Mesothelial cell of epicardium (in vitro differentiated cells): ENCODE measurements at regions not wholly inside any gene's neighbourhood (a gene's known extent, or its start where the extent isn't known, plus 50 kb on each side); places are given as distances from the start of the nearest gene placed in this dataset.
A peak's percentile ranks its signal among the peaks of the same experiment; 100 is the strongest.

ENCODE experiments used
- DNase-seq, 2 experiments: peaks; one replicate each; pipeline ENCODE4 v3.0.0; 2021; ENCODE audit warnings: low spot score in 2 of 2; ENCODE audit not compliant: unreplicated experiment in 2 of 2
- H3K27ac Mint-ChIP-seq: 2 replicates; pipeline ENCODE4 v1.8.0; 2021; ENCODE audit warnings: mixed read lengths
- H3K27me3 Mint-ChIP-seq: 2 replicates; pipeline ENCODE4 v1.8.0; 2021; ENCODE audit warnings: low read depth, mixed read lengths
- H3K36me3 Mint-ChIP-seq: 2 replicates; pipeline ENCODE4 v1.8.0; 2021; ENCODE audit warnings: mixed read lengths
- H3K4me1 Mint-ChIP-seq: 2 replicates; pipeline ENCODE4 v1.8.0; 2021; ENCODE audit warnings: mixed read lengths
- H3K4me3 Mint-ChIP-seq: 2 replicates; pipeline ENCODE4 v1.8.0; 2021; ENCODE audit warnings: mild to moderate bottlenecking, moderate library complexity, mixed read lengths
- H3K9me3 Mint-ChIP-seq: 2 replicates; pipeline ENCODE4 v1.8.0; 2021; ENCODE audit warnings: mixed read lengths
- TF ChIP-seq, protein P1 (sequence below): fragments of 200-600 bp; sonication (generic); IDR thresholded peaks from one replicate; pipeline ENCODE4 v1.5.0; 2021; ENCODE audit warnings: antibody characterized with exemption; ENCODE audit not compliant: unreplicated experiment

DNA sequence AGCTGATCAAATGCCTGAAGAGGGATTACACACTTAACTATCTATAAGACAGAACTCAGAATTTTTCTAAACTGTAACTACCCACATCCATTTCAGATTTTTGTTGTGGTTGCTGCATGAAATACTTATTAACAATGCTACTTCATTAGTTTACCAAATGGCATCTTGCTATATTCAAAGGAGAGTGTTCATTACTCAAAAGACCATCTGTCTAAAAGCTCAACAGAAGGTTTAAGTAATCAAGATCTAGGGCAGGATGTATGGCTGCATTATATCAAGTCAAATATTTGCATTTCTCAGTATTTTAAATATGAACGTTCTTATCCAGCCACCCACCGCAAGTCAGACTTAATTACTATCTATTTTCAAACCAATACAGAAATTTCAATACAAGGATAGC lies 79.9 kb downstream of the SIPA1L2 start:
- no peaks in the 10 kb centered on the region for H3K9me3 Mint-ChIP-seq
- no peak overlapping the region for H3K4me3 Mint-ChIP-seq
- H3K4me1 Mint-ChIP-seq, result peaks cover 83% of the 10 kb centered on the region
- TF ChIP-seq, protein P1, sequence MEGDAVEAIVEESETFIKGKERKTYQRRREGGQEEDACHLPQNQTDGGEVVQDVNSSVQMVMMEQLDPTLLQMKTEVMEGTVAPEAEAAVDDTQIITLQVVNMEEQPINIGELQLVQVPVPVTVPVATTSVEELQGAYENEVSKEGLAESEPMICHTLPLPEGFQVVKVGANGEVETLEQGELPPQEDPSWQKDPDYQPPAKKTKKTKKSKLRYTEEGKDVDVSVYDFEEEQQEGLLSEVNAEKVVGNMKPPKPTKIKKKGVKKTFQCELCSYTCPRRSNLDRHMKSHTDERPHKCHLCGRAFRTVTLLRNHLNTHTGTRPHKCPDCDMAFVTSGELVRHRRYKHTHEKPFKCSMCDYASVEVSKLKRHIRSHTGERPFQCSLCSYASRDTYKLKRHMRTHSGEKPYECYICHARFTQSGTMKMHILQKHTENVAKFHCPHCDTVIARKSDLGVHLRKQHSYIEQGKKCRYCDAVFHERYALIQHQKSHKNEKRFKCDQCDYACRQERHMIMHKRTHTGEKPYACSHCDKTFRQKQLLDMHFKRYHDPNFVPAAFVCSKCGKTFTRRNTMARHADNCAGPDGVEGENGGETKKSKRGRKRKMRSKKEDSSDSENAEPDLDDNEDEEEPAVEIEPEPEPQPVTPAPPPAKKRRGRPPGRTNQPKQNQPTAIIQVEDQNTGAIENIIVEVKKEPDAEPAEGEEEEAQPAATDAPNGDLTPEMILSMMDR, result no peak
- H3K27me3 Mint-ChIP-seq, result no peaks in the 10 kb centered on the region
- H3K27ac Mint-ChIP-seq, result peak overlapping the region; percentile 94
- no peaks in the 10 kb centered on the region for H3K36me3 Mint-ChIP-seq
- no peak for DNase-seq

DNA sequence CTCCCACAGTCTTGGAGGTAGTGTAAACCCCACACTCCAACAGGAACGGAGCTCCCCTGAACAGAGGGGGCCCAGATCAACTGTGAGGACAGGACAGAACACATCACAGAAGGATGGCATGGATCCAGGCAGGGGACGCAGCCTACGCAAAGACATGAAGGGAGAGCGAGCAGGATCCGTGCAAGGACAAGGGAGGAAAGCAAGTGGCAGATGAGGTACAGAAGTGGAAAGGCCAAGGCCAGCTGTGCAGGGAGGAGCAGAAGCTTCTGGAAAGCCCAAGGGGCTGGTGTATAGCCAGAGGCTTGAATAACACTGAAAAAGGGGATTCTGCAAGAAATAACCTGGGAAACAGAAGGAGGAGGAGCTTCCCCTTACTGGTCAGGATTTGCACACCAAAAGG lies 81.2 kb downstream of the SIPA1L2 start:
- TF ChIP-seq, protein P1, result no peak
- Mint-ChIP-seq H3K27ac (peak overlapping the region; percentile 55), H3K36me3 (no peaks in the 10 kb centered on the region), H3K4me3 (no peak overlapping the region), H3K9me3 (no peaks in the 10 kb centered on the region), H3K27me3 (no peaks in the 10 kb centered on the region), H3K4me1 (peaks cover 76% of the 10 kb centered on the region)
- DNase-seq, result no peak

DNA sequence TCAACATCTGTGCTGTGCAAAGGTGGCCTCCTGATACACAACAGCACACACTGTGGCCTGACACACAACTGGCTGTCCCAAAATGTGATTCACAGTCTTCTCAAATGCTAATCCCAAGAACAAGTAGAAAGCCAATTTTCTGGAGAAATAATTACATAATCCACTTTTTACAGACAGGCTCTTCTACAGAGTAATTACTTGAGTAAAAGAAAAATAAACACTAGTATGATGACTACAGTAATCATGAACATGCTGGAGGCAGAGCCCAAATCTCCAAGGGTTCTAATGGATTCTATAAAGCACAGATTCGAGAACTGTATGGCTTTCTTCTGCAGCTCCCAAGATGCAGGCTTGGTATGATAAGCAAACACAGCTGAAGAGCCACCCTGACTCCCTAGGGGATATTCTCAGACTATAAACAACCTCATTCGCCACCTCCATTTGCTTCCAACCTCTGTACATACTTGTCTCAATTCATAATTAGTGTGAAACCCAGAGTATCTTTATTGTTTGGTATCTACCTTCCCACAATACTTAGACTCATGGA lies 81.9 kb downstream of the SIPA1L2 start:
- no peaks in the 10 kb centered on the region for H3K27me3 Mint-ChIP-seq
- no peak overlapping the region for H3K27ac Mint-ChIP-seq
- no peaks in the 10 kb centered on the region for H3K36me3 Mint-ChIP-seq
- H3K9me3 Mint-ChIP-seq, result no peaks in the 10 kb centered on the region
- DNase-seq, result no peak
- peaks cover 73% of the 10 kb centered on the region for H3K4me1 Mint-ChIP-seq
- TF ChIP-seq, protein P1, result no peak
- no peak overlapping the region for H3K4me3 Mint-ChIP-seq

DNA sequence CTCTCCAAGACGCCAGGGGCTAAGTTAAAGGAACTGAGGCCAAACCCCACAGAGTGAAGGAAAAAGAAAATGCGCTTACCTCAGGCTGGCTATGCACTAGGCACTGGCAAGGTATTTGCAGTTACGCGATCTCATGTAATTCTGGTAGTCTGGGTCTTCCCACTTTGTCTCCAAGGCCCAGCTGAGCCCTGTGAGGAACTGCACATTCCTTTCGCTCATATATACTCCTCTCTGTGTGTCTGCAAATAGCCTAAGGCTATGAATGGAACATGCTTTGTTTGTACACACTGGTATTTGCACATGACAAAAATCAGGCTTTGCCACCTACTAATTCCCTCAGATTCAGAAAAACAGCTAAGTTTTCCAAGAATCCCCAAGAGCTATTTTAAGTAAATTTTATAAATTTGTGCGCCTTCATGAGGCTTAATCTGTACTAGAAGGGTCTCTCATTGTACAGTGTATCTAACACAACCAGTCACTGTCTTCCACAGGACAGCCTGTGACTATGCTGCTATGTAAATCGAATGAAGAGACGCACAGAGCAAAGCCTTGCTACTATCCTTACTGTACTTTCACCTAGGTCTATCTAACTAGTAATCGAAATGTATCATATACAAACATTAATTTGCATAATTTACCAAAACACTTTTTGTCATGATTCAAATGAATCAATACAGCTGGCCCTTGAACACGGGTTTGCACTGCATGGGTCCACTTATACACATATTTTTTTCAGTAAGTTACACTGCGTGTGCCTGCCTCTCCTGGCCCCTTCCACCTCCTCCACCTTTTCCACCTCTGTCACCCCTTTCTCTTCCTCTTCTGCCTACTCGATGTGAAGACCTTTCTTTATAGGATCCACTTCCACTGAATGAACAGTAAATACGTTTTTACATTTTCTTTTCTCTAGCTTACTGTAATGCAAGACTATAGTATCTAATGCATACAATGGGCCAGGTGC lies 87.0 kb downstream of the SIPA1L2 start:
- Mint-ChIP-seq H3K27ac (peak overlapping the region; percentile 87), H3K4me1 (peaks cover 69% of the 10 kb centered on the region), H3K36me3 (no peaks in the 10 kb centered on the region), H3K27me3 (no peaks in the 10 kb centered on the region), H3K9me3 (no peaks in the 10 kb centered on the region), H3K4me3 (peak overlapping the region; percentile 33)
- no peak for DNase-seq
- TF ChIP-seq, protein P1, result no peak

DNA sequence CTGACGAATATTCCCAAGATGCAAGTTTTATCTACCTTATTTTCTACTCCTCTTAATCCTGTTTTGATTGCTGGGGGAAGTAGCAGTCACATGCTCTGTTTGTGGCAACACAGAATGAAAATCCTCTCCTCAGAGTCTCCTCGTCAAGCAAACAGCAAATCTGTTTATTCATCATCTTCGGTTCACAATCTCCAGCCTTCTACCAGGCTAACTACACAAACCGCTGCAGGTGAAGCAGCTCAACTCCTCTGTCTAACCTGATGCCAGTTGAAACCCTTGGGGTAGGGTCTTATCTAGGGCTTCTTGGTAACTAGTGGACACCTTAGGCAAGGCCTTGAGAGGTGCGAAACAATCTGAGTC lies 91.0 kb downstream of the SIPA1L2 start:
- Mint-ChIP-seq H3K27ac (no peak overlapping the region), H3K4me1 (peaks cover 78% of the 10 kb centered on the region)

More for the DNA sequence above, 91.0 kb downstream of the SIPA1L2 start:
- TF ChIP-seq, protein P1, result no peak
- no peaks in the 10 kb centered on the region for H3K27me3 Mint-ChIP-seq
- H3K36me3 Mint-ChIP-seq, result no peaks in the 10 kb centered on the region
- no peak for DNase-seq
- H3K9me3 Mint-ChIP-seq, result no peaks in the 10 kb centered on the region
- no peak overlapping the region for H3K4me3 Mint-ChIP-seq
